H1 (cell line): ENCODE measurements at regions not wholly inside any gene's neighbourhood (a gene's known extent, or its start where the extent isn't known, plus 50 kb on each side); places are given as distances from the start of the nearest gene placed in this dataset.

Source experiments
- CTCF ChIA-PET: fragments of 300-600 bp; sonication (Branson Sonifier 250); formaldehyde crosslinking; loops from one replicate; lab custom pipeline; 2021; ENCODE audit not compliant: partially characterized antibody; lab: Charles Lee
- POLR2A ChIA-PET: fragments of 300-600 bp; sonication (Branson Sonifier 250); formaldehyde crosslinking; loops from one replicate; lab custom pipeline; 2021; ENCODE audit warnings: inconsistent platforms; ENCODE audit not compliant: partially characterized antibody; lab: Charles Lee
- DNase-seq, 2 experiments: peaks; one replicate each; pipeline versions ENCODE4 v3.0.0 to v3.0.0-alpha.2; 2010 to 2022; ENCODE audit warnings: low spot score in 2 of 2, low read depth in 1 of 2, mixed read lengths in 1 of 2
- FAIRE-seq: peaks from 2 replicates; lab custom pipeline; 2011; peaks lifted over from hg19 to GRCh38; lab: Jason Lieb, UNC
- H2AFZ ChIP-seq: 2 replicates; pipeline ENCODE4 v1.8.1; 2012; ENCODE audit warnings: low read length, inconsistent platforms
- H2AK5ac ChIP-seq: 2 replicates; pipeline ENCODE4 v1.6.1; 2013; ENCODE audit warnings: low read depth, low read length
- H2BK120ac ChIP-seq: replicated peaks from 2 replicates; pipeline ENCODE3; 2013; ENCODE audit warnings: low read depth, low read length, inconsistent platforms
- H2BK12ac ChIP-seq: 2 replicates; pipeline ENCODE4 v1.6.1; 2013; ENCODE audit warnings: low read depth, low read length
- H2BK15ac ChIP-seq: 2 replicates; pipeline ENCODE4 v1.6.1; 2013; ENCODE audit warnings: low read length
- H2BK20ac ChIP-seq: 2 replicates; pipeline ENCODE4 v1.6.1; 2013; ENCODE audit warnings: low read length
- H2BK5ac ChIP-seq: 2 replicates; pipeline ENCODE4 v1.6.1; 2013; ENCODE audit warnings: low read depth, low read length
- H3K14ac ChIP-seq: 2 replicates; pipeline ENCODE4 v1.6.1; 2013; ENCODE audit warnings: inconsistent platforms; ENCODE audit not compliant: insufficient read length
- H3K18ac ChIP-seq: 2 replicates; pipeline ENCODE4 v1.6.1; 2013; ENCODE audit warnings: low read length; ENCODE audit errors: extremely low read depth
- H3K23ac ChIP-seq: 2 replicates; pipeline ENCODE4 v1.6.1; 2013; ENCODE audit warnings: inconsistent platforms; ENCODE audit not compliant: insufficient read length
- H3K23me2 ChIP-seq: 2 replicates; pipeline ENCODE4 v1.6.1; 2013; ENCODE audit warnings: low read depth, low read length
- H3K27ac ChIP-seq: 2 replicates; pipeline ENCODE4 v1.6.1; 2011; ENCODE audit warnings: low read depth, low read length, inconsistent platforms
- H3K27me3 ChIP-seq, 4 experiments: replicated peaks in 1 of 4; 1 replicate in 1 of 4; 2 replicates in 3 of 4; pipeline versions ENCODE4 v1.6.1 to v1.8.1; 2011 to 2013; ENCODE audit warnings: low read length in 3 of 4, mild to moderate bottlenecking in 3 of 4, inconsistent platforms in 2 of 4, mixed read lengths in 2 of 4, moderate library complexity in 1 of 4; ENCODE audit not compliant: control insufficient read depth in 3 of 4, insufficient read depth in 3 of 4; ENCODE audit errors: extremely low read depth in 1 of 4
- H3K36me3 ChIP-seq, 4 experiments: 2 replicates each; pipeline versions ENCODE4 v1.6.1 to v1.8.1; 2011 to 2013; ENCODE audit warnings: mild to moderate bottlenecking in 4 of 4, low read length in 3 of 4, moderate library complexity in 2 of 4, control low read depth in 1 of 4, inconsistent platforms in 1 of 4; ENCODE audit not compliant: insufficient read depth in 4 of 4, control insufficient read depth in 2 of 4
- H3K4ac ChIP-seq: replicated peaks from 2 replicates; pipeline ENCODE3; 2013; ENCODE audit warnings: low read length, low read depth, mixed read lengths, inconsistent platforms; ENCODE audit not compliant: insufficient read length
- H3K4me1 ChIP-seq, 4 experiments: replicated peaks in 1 of 4; 1 replicate in 1 of 4; 2 replicates in 3 of 4; pipeline versions ENCODE4 v1.6.1 to v1.8.1; 2011 to 2013; ENCODE audit warnings: low read length in 3 of 4, inconsistent platforms in 2 of 4, mixed read lengths in 1 of 4; ENCODE audit not compliant: insufficient read depth in 4 of 4, control insufficient read depth in 3 of 4
- H3K4me2 ChIP-seq, 2 experiments: 2 replicates each; pipeline versions ENCODE4 v1.6.1 to v1.8.1; 2011 to 2013; ENCODE audit warnings: low read depth in 2 of 2, low read length in 2 of 2, control low read depth in 1 of 2, inconsistent platforms in 1 of 2, mild to moderate bottlenecking in 1 of 2; ENCODE audit not compliant: insufficient read depth in 1 of 2
- H3K4me3 ChIP-seq, 4 experiments: fragments of 200-600, 300-600 bp in 1 of 4; sonication (generic), shearing (Covaris generic), sonication (Bioruptor Twin) in 1 of 4; 2 replicates each; pipeline versions ENCODE4 v1.5.1 to v1.8.1; 2011 to 2016; ENCODE audit warnings: low read length in 4 of 4, low read depth in 3 of 4, control low read depth in 2 of 4, inconsistent platforms in 2 of 4, mild to moderate bottlenecking in 2 of 4, mixed read lengths in 1 of 4, moderate library complexity in 1 of 4; ENCODE audit not compliant: insufficient read depth in 2 of 4; ENCODE audit errors: extremely low read depth in 1 of 4
- H3K56ac ChIP-seq: replicated peaks from 2 replicates; pipeline ENCODE3; 2013; ENCODE audit warnings: low read depth, mild to moderate bottlenecking, mixed read lengths, low read length, inconsistent platforms; ENCODE audit not compliant: insufficient read length
- H3K79me1 ChIP-seq: 2 replicates; pipeline ENCODE4 v1.6.1; 2013; ENCODE audit warnings: low read depth, low read length, control low read depth
- H3K79me2 ChIP-seq, 2 experiments: 2 replicates each; pipeline versions ENCODE4 v1.6.1 to v1.8.1; 2012 to 2013; ENCODE audit warnings: low read length in 2 of 2, mild to moderate bottlenecking in 2 of 2, inconsistent platforms in 1 of 2; ENCODE audit not compliant: insufficient read depth in 2 of 2, control insufficient read depth in 1 of 2
- H3K9ac ChIP-seq, 4 experiments: replicated peaks in 1 of 4; 1 replicate in 1 of 4; 2 replicates in 3 of 4; pipeline versions ENCODE4 v1.6.1 to v1.8.1; 2011 to 2013; ENCODE audit warnings: low read depth in 3 of 4, low read length in 3 of 4, control low read depth in 2 of 4, mild to moderate bottlenecking in 2 of 4, moderate library complexity in 2 of 4, inconsistent platforms in 1 of 4; ENCODE audit errors: extremely low read depth in 1 of 4
- H3K9me3 ChIP-seq, 2 experiments: 2 replicates each; pipeline versions ENCODE4 v1.6.1 to v1.8.1; 2012 to 2013; ENCODE audit warnings: mild to moderate bottlenecking in 2 of 2, moderate library complexity in 2 of 2, control low read depth in 1 of 2, inconsistent platforms in 1 of 2, low read depth in 1 of 2, low read length in 1 of 2, mixed read lengths in 1 of 2; ENCODE audit not compliant: insufficient read depth in 2 of 2
- H4K20me1 ChIP-seq, 2 experiments: replicated peaks in 1 of 2; 2 replicates each; pipeline versions ENCODE3 to v1.8.1; 2011 to 2013; ENCODE audit warnings: inconsistent platforms in 2 of 2, low read length in 2 of 2, mild to moderate bottlenecking in 1 of 2; ENCODE audit not compliant: insufficient read depth in 2 of 2, control insufficient read depth in 1 of 2
- H4K5ac ChIP-seq: 2 replicates; pipeline ENCODE4 v1.6.1; 2013; ENCODE audit warnings: low read length, low read depth, mixed read lengths, inconsistent platforms; ENCODE audit not compliant: insufficient read length
- H4K8ac ChIP-seq: 2 replicates; pipeline ENCODE4 v1.8.0; 2013; ENCODE audit warnings: mild to moderate bottlenecking, moderate library complexity, low read length, inconsistent platforms; ENCODE audit not compliant: insufficient read depth; ENCODE audit errors: extremely low read depth
- H4K91ac ChIP-seq: replicated peaks from 2 replicates; pipeline ENCODE3; 2013; ENCODE audit warnings: low read length, mixed read lengths, inconsistent platforms; ENCODE audit not compliant: insufficient read length
- BRCA1 ChIP-seq: IDR thresholded peaks from 2 replicates; pipeline ENCODE4 v1.6.1; 2012; ENCODE audit warnings: low read depth, low read length, improper control_type of control experiment
- CHD2 ChIP-seq: IDR thresholded peaks from 2 replicates; pipeline ENCODE4 v1.6.1; 2012; ENCODE audit warnings: low read length, improper control_type of control experiment
- EZH2 ChIP-seq: fragments of 200-600 bp; sonication (generic); IDR thresholded peaks from 2 replicates; pipeline ENCODE4 v1.7.1; 2012; ENCODE audit warnings: low read depth, mild to moderate bottlenecking, moderate library complexity, low read length, inconsistent platforms; ENCODE audit not compliant: severe bottlenecking
- KDM1A ChIP-seq: fragments of 200-600, 300-600 bp; sonication (generic); IDR thresholded peaks from 2 replicates; pipeline ENCODE4 v1.7.1; 2016; ENCODE audit warnings: mild to moderate bottlenecking, low read length, borderline replicate concordance
- KDM5A ChIP-seq: fragments of 200-600 bp; IDR thresholded peaks from 2 replicates; pipeline ENCODE4 v1.7.1; 2012; ENCODE audit warnings: mild to moderate bottlenecking, low read length, inconsistent platforms, mixed read lengths
- NANOG ChIP-seq: IDR thresholded peaks from 2 replicates; pipeline ENCODE4 v1.6.1; 2011; ENCODE audit warnings: low read length, low read depth, mild to moderate bottlenecking, inconsistent platforms; ENCODE audit not compliant: insufficient read depth, poor library complexity, severe bottlenecking
- RAD21 ChIP-seq, 2 experiments: IDR thresholded peaks in 1 of 2; conservative IDR thresholded peaks in 1 of 2; 2 replicates each; pipeline ENCODE4 v1.6.1; 2011; ENCODE audit warnings: low read depth in 2 of 2, low read length in 2 of 2, improper control_type of control experiment in 1 of 2, inconsistent platforms in 1 of 2, mild to moderate bottlenecking in 1 of 2, moderate library complexity in 1 of 2
- RXRA ChIP-seq: IDR thresholded peaks from 2 replicates; pipeline ENCODE4 v1.6.1; 2011; ENCODE audit warnings: low read depth, mild to moderate bottlenecking, low read length, moderate library complexity; ENCODE audit not compliant: insufficient read depth
- SP2 ChIP-seq: IDR thresholded peaks from 2 replicates; pipeline ENCODE4 v1.6.1; 2012; ENCODE audit warnings: mild to moderate bottlenecking, low read length, inconsistent platforms
- WGBS, 2 experiments: shearing (Covaris generic) in 1 of 2; methylation state at CpG; one replicate each; pipeline versions ENCODE4 v1.1.6 to v1.1.7; 2013 to 2015; ENCODE audit warnings: low lambda C conversion rate in 2 of 2, mixed read lengths in 2 of 2, inconsistent platforms in 1 of 2, low coverage in 1 of 2, missing lambda C conversion rate in 1 of 2; ENCODE audit not compliant: insufficient replicate concordance in 2 of 2, insufficient coverage in 1 of 2, insufficient read length in 1 of 2; ENCODE audit errors: extremely low coverage in 1 of 2, missing lambda C conversion rate in 1 of 2; 5-methylcytosine and 5-hydroxymethylcytosine counted together
- TF ChIP-seq, protein P1 (sequence below): IDR thresholded peaks from 2 replicates; pipeline ENCODE4 v1.6.1; 2011; ENCODE audit warnings: low read depth, mild to moderate bottlenecking, low read length; ENCODE audit not compliant: insufficient read depth

DNA sequence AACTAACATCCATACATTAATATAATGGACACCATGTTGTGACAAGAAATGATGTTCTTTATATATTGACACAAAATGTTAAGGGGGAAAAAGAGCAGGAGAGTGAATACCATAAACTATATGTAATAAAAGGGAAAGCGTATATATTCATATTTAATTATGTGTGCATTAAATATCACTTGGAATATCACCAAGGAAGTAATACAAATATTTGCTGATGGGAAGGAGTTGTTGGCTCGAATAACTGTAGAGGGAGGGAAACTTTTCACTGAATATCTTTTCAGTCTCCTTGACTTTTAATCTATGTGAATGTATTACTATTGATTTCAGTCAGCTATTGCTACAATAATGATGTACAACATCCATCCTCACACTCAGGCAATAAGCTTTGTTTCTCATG is 167.0 kb upstream of the DPH6 start:
- no peak overlapping the region for H2BK20ac ChIP-seq
- H2AFZ ChIP-seq: no peak overlapping the region
- ChIA-PET CTCF (interaction anchor here (2.1 kb wide), 1 partner anchor 39 kb away, joined by 6 read pairs; no protein-coding TSS in a partner anchor), POLR2A (no interaction called here)
- no peak overlapping the region for H3K18ac ChIP-seq
- H3K4ac ChIP-seq: no peak overlapping the region
- H3K9ac ChIP-seq: no peak overlapping the region
- H3K27me3 ChIP-seq: no peaks in the 10 kb centered on the region
- H3K14ac ChIP-seq: no peak overlapping the region
- H2BK120ac ChIP-seq: no peak overlapping the region
- H2BK5ac ChIP-seq: no peak overlapping the region
- H3K79me1 ChIP-seq: no peaks in the 10 kb centered on the region
- no peaks in the 10 kb centered on the region for H4K20me1 ChIP-seq
- DNase-seq (no peak), FAIRE-seq (no peak)
- no peaks in the 10 kb centered on the region for H3K4me1 ChIP-seq
- no peak overlapping the region for H2BK12ac ChIP-seq
- no peaks in the 10 kb centered on the region for H3K23me2 ChIP-seq
- H3K79me2 ChIP-seq: no peaks in the 10 kb centered on the region
- H3K36me3 ChIP-seq: no peaks in the 10 kb centered on the region
- no peak overlapping the region for H2AK5ac ChIP-seq
- no peak overlapping the region for H4K5ac ChIP-seq
- H4K91ac ChIP-seq: no peak overlapping the region
- H3K23ac ChIP-seq: no peak overlapping the region
- H3K4me3 ChIP-seq: no peak overlapping the region
- no peak overlapping the region for H2BK15ac ChIP-seq
- no peak overlapping the region for H3K4me2 ChIP-seq
- WGBS, 2 experiments: 90% methylated on average over 2 of the region's 2 CpGs; no CpG with 5 or more reads in 1 of the 2 experiments
- no peak overlapping the region for H3K56ac ChIP-seq
- no peak overlapping the region for H4K8ac ChIP-seq
- H3K27ac ChIP-seq: no peak overlapping the region
- no peaks in the 10 kb centered on the region for H3K9me3 ChIP-seq
- TF ChIP-seq, protein P1, sequence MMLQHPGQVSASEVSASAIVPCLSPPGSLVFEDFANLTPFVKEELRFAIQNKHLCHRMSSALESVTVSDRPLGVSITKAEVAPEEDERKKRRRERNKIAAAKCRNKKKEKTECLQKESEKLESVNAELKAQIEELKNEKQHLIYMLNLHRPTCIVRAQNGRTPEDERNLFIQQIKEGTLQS: no peak
- no peak for TF ChIP-seq EZH2
- no peak for TF ChIP-seq BRCA1
- no peak for TF ChIP-seq NANOG
- no peak for TF ChIP-seq CHD2
- no peak for TF ChIP-seq KDM1A
- TF ChIP-seq RAD21 (IDR thresholded peaks at IDR 0.05 in 1 of 2, conservative IDR thresholded peaks at IDR 0.05 in 1 of 2; ENCODE audit: low read depth in 2 of 2, low read length in 2 of 2): no peak
- no peak for TF ChIP-seq RXRA
- TF ChIP-seq SP2: no peak
- no peak for TF ChIP-seq KDM5A
